Endodermal cell (in vitro differentiated cells): ENCODE measurements at regions not wholly inside any gene's neighbourhood (a gene's known extent, or its start where the extent isn't known, plus 50 kb on each side); places are given as distances from the start of the nearest gene placed in this dataset.

Experiments used
- DNase-seq: peaks from one replicate; pipeline ENCODE4 v3.0.0-alpha.2; 2017
- H3K27ac ChIP-seq: 2 replicates; pipeline ENCODE4 v1.5.1; 2013; ENCODE audit warnings: mild to moderate bottlenecking, low read depth, low read length, moderate library complexity
- H3K27me3 ChIP-seq: 2 replicates; pipeline ENCODE4 v1.6.1; 2013; ENCODE audit warnings: mild to moderate bottlenecking, low read length, moderate library complexity; ENCODE audit not compliant: insufficient read depth, control insufficient read depth, poor library complexity, severe bottlenecking
- H3K36me3 ChIP-seq: 2 replicates; pipeline ENCODE4 v1.7.0; 2013; ENCODE audit warnings: mild to moderate bottlenecking, low read length, moderate library complexity; ENCODE audit not compliant: control insufficient read depth, insufficient read depth
- H3K4me1 ChIP-seq: one replicate; pipeline ENCODE4 v1.7.0; 2013; ENCODE audit warnings: low read length; ENCODE audit not compliant: control insufficient read depth, insufficient read depth
- H3K4me3 ChIP-seq: 2 replicates; pipeline ENCODE4 v1.5.1; 2013; ENCODE audit warnings: mild to moderate bottlenecking, low read length, moderate library complexity
- H3K9ac ChIP-seq: 2 replicates; pipeline ENCODE4 v1.6.1; 2013; ENCODE audit warnings: mild to moderate bottlenecking, low read length, moderate library complexity; ENCODE audit not compliant: poor library complexity, severe bottlenecking; ENCODE audit errors: extremely low read depth
- H3K9me3 ChIP-seq: 2 replicates; pipeline ENCODE4 v1.6.1; 2013; ENCODE audit warnings: mild to moderate bottlenecking, low read length, moderate library complexity; ENCODE audit not compliant: control insufficient read depth
- H3K27ac Mint-ChIP-seq: 2 replicates; pipeline ENCODE4 v1.8.0; 2020; ENCODE audit warnings: mixed read lengths
- H3K27me3 Mint-ChIP-seq: 2 replicates; pipeline ENCODE4 v1.8.0; 2021; ENCODE audit warnings: mild to moderate bottlenecking, mixed read lengths; ENCODE audit not compliant: insufficient read depth
- H3K36me3 Mint-ChIP-seq: 2 replicates; pipeline ENCODE4 v1.8.0; 2020; ENCODE audit warnings: low read depth, mixed read lengths
- H3K4me1 Mint-ChIP-seq: 2 replicates; pipeline ENCODE4 v1.8.0; 2020; ENCODE audit warnings: mixed read lengths
- H3K4me3 Mint-ChIP-seq: 2 replicates; pipeline ENCODE4 v1.8.0; 2020; ENCODE audit warnings: mild to moderate bottlenecking, moderate library complexity, mixed read lengths
- H3K9me3 Mint-ChIP-seq: 2 replicates; pipeline ENCODE4 v1.8.0; 2020; ENCODE audit warnings: mild to moderate bottlenecking, mixed read lengths
- CTCF ChIP-seq: fragments of 200-600 bp; sonication (generic); conservative IDR thresholded peaks from 2 replicates; pipeline ENCODE4 v1.5.0; 2021; ENCODE audit warnings: antibody characterized with exemption, mild to moderate bottlenecking
- WGBS, 2 experiments: methylation state at CpG; one replicate each; pipeline versions ENCODE4 v1.1.5 to v1.1.7; 2013; ENCODE audit warnings: missing lambda C conversion rate in 2 of 2, mixed read lengths in 1 of 2; ENCODE audit not compliant: insufficient coverage in 1 of 2, insufficient read length in 1 of 2; 5-methylcytosine and 5-hydroxymethylcytosine counted together

DNA sequence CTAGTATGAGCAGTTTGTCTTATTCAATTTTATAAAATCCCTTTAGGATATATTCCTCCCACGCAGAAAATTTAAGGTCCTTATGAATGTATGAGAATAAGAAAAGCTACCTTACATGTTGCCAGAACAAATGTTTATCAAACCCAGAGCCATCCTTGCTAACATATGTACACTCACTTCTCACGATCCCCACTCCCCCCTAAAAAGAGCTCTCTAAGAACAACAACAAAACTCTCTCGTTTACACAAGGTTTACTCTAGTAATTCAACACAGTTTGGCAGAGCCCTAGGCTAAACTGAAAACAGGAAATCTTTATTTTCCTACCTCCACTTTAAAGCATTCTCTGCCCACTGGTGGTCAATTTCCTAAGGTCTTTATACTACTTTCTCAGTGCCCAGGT lies 504.9 kb downstream of the ZEB2 start:
- no peak for TF ChIP-seq CTCF
- Mint-ChIP-seq H3K27me3 (no peaks in the 10 kb centered on the region), H3K36me3 (no peaks in the 10 kb centered on the region), H3K9me3 (no peaks in the 10 kb centered on the region), H3K27ac (no peak overlapping the region), H3K4me3 (no peak overlapping the region), H3K4me1 (peaks cover 7% of the 10 kb centered on the region)
- Histone ChIP-seq H3K36me3 (no peaks in the 10 kb centered on the region), H3K9ac (no peak overlapping the region), H3K4me1 (no peaks in the 10 kb centered on the region), H3K9me3 (no peaks in the 10 kb centered on the region), H3K4me3 (no peak overlapping the region), H3K27me3 (no peaks in the 10 kb centered on the region), H3K27ac (no peak overlapping the region)
- WGBS, 2 experiments, result 76 to 88% methylated on average over 2 to 3 of the region's 3 CpGs
- DNase-seq, result no peak

- Histone ChIP-seq H3K27ac (no peak overlapping the region), H3K4me3 (no peak overlapping the region), H3K9ac (no peak overlapping the region), H3K4me1 (no peaks in the 10 kb centered on the region), H3K36me3 (no peaks in the 10 kb centered on the region), H3K27me3 (no peaks in the 10 kb centered on the region), H3K9me3 (no peaks in the 10 kb centered on the region)
- no peak for DNase-seq
- H3K36me3 Mint-ChIP-seq, result no peaks in the 10 kb centered on the region
- no peaks in the 10 kb centered on the region for H3K27me3 Mint-ChIP-seq
- no peak for TF ChIP-seq CTCF
- peaks cover 7% of the 10 kb centered on the region for H3K4me1 Mint-ChIP-seq
- no peaks in the 10 kb centered on the region for H3K9me3 Mint-ChIP-seq
- no peak overlapping the region for H3K4me3 Mint-ChIP-seq
- no peak overlapping the region for H3K27ac Mint-ChIP-seq
- WGBS, 2 experiments, result 94 to 100% methylated on average over 3 to 5 of the region's 5 CpGs
These were observed 505.8 kb downstream of the ZEB2 start for GRCh38 chr2:144014103-144014502.

- Mint-ChIP-seq H3K4me1 (peaks cover 12% of the 10 kb centered on the region), H3K4me3 (no peak overlapping the region), H3K27me3 (no peaks in the 10 kb centered on the region), H3K36me3 (no peaks in the 10 kb centered on the region), H3K27ac (no peak overlapping the region), H3K9me3 (no peaks in the 10 kb centered on the region)
- H3K4me1 ChIP-seq, result no peaks in the 10 kb centered on the region
- no peak for DNase-seq
- H3K36me3 ChIP-seq, result no peaks in the 10 kb centered on the region
- no peaks in the 10 kb centered on the region for H3K9me3 ChIP-seq
- WGBS, 2 experiments, result 83 to 93% methylated on average over 3 to 4 of the region's 4 CpGs
- no peaks in the 10 kb centered on the region for H3K27me3 ChIP-seq
- TF ChIP-seq CTCF, result no peak
- H3K27ac ChIP-seq, result no peak overlapping the region
- H3K4me3 ChIP-seq, result no peak overlapping the region
- no peak overlapping the region for H3K9ac ChIP-seq
These were observed 507.6 kb downstream of the ZEB2 start for GRCh38 chr2:144012304-144012703.
